IMR-90 (cell line): ENCODE measurements at regions not wholly inside any gene's neighbourhood (a gene's known extent, or its start where the extent isn't known, plus 50 kb on each side); places are given as distances from the start of the nearest gene placed in this dataset.

Experiments used
- ATAC-seq: fragments of 200-7000 bp; cut with Tn5 transposase; 2 replicates; pipeline ENCODE4 v1.9.1; 2020; ENCODE audit warnings: low read depth, mild to moderate bottlenecking, moderate library complexity
- BruUV-seq: library from RNA; stranded (reverse); fragments of 400-500 nt; replicated peaks from 2 replicates; lab custom pipeline; 2021; lab: Mats Ljungman, UMichigan
- CTCF ChIA-PET: fragments of 300-600 bp; formaldehyde crosslinking; extraction: SDS; loops from one replicate; lab custom pipeline; 2021; ENCODE audit warnings: antibody characterized with exemption; lab: Yijun Ruan, JAX
- POLR2A ChIA-PET: fragments of 300-600 bp; sonication (Branson Sonifier 250); formaldehyde crosslinking; loops from one replicate; lab custom pipeline; 2022; ENCODE audit warnings: antibody characterized with exemption; ENCODE audit not compliant: unreplicated experiment; lab: Charles Lee
- DNase-seq: peaks from one replicate; pipeline ENCODE4 v3.0.0; 2013
- H2AFZ ChIP-seq: replicated peaks from 2 replicates; pipeline ENCODE3; 2013; ENCODE audit warnings: low read length, mild to moderate bottlenecking; ENCODE audit not compliant: poor library complexity
- H2AK5ac ChIP-seq: 2 replicates; pipeline ENCODE4 v1.6.1; 2013; ENCODE audit warnings: low read depth, low read length, inconsistent platforms
- H2AK9ac ChIP-seq: replicated peaks from 2 replicates; pipeline ENCODE3; 2013; ENCODE audit warnings: mild to moderate bottlenecking, low read depth, low read length, moderate library complexity; ENCODE audit not compliant: poor library complexity
- H2BK120ac ChIP-seq: 2 replicates; pipeline ENCODE4 v1.6.1; 2013; ENCODE audit warnings: low read depth, low read length, inconsistent platforms
- H2BK15ac ChIP-seq: 3 replicates; pipeline ENCODE4 v1.6.1; 2013; ENCODE audit warnings: low read depth, low read length, inconsistent platforms
- H2BK20ac ChIP-seq: 2 replicates; pipeline ENCODE4 v1.6.1; 2013; ENCODE audit warnings: low read depth, mild to moderate bottlenecking, inconsistent platforms, low read length, moderate library complexity
- H2BK5ac ChIP-seq: 2 replicates; pipeline ENCODE4 v1.6.1; 2013; ENCODE audit warnings: mild to moderate bottlenecking, low read depth, low read length, inconsistent platforms; ENCODE audit not compliant: poor library complexity, severe bottlenecking
- H3K14ac ChIP-seq: replicated peaks from 2 replicates; pipeline ENCODE4 v1.6.1; 2013; ENCODE audit warnings: low read depth, low read length, inconsistent platforms
- H3K18ac ChIP-seq: 2 replicates; pipeline ENCODE4 v1.6.1; 2013; ENCODE audit warnings: low read depth, low read length, control low read depth
- H3K23ac ChIP-seq: 2 replicates; pipeline ENCODE4 v1.6.1; 2013; ENCODE audit warnings: low read depth, low read length, inconsistent platforms
- H3K27ac ChIP-seq: 2 replicates; pipeline ENCODE4 v1.5.1; 2013; ENCODE audit warnings: mild to moderate bottlenecking, control low read depth, low read length; ENCODE audit not compliant: insufficient read depth
- H3K27me3 ChIP-seq: 2 replicates; pipeline ENCODE4 v1.6.1; 2013; ENCODE audit warnings: low read length; ENCODE audit not compliant: control insufficient read depth, insufficient read depth
- H3K36me3 ChIP-seq: 2 replicates; pipeline ENCODE4 v1.6.1; 2013; ENCODE audit warnings: low read length, mixed read lengths; ENCODE audit not compliant: control insufficient read depth, insufficient read depth
- H3K4ac ChIP-seq: 2 replicates; pipeline ENCODE4 v1.6.1; 2013; ENCODE audit warnings: low read depth, low read length, inconsistent platforms
- H3K4me1 ChIP-seq: 2 replicates; pipeline ENCODE4 v1.6.1; 2013; ENCODE audit warnings: low read length, mixed read lengths; ENCODE audit not compliant: control insufficient read depth, insufficient read depth
- H3K4me2 ChIP-seq: 2 replicates; pipeline ENCODE4 v1.6.1; 2013; ENCODE audit warnings: low read depth, mild to moderate bottlenecking, control low read depth, low read length, moderate library complexity
- H3K4me3 ChIP-seq: 2 replicates; pipeline ENCODE4 v1.5.1; 2013; ENCODE audit warnings: low read depth, mild to moderate bottlenecking, control low read depth, low read length, moderate library complexity; ENCODE audit not compliant: insufficient read depth
- H3K56ac ChIP-seq: 2 replicates; pipeline ENCODE4 v1.6.1; 2013; ENCODE audit warnings: low read length, inconsistent platforms; ENCODE audit not compliant: insufficient read depth; ENCODE audit errors: extremely low read depth
- H3K79me1 ChIP-seq, 2 experiments: 2 replicates each; pipeline ENCODE4 v1.6.1; 2013; ENCODE audit warnings: low read length in 2 of 2, inconsistent platforms in 1 of 2, low read depth in 1 of 2
- H3K9ac ChIP-seq: 2 replicates; pipeline ENCODE4 v1.6.1; 2013; ENCODE audit warnings: low read depth, low read length, control low read depth
- H3K9me1 ChIP-seq: 2 replicates; pipeline ENCODE4 v1.6.1; 2013; ENCODE audit warnings: low read length, inconsistent platforms; ENCODE audit not compliant: insufficient read depth
- H3K9me3 ChIP-seq: 2 replicates; pipeline ENCODE4 v1.6.1; 2013; ENCODE audit warnings: low read length; ENCODE audit not compliant: control insufficient read depth, insufficient read depth
- H4K20me1 ChIP-seq: 2 replicates; pipeline ENCODE4 v1.6.1; 2013; ENCODE audit warnings: low read length, inconsistent platforms; ENCODE audit not compliant: insufficient read depth
- H4K5ac ChIP-seq: 2 replicates; pipeline ENCODE4 v1.6.1; 2013; ENCODE audit warnings: mild to moderate bottlenecking, low read depth, low read length, control low read depth
- H4K8ac ChIP-seq, 2 experiments: 2 replicates each; pipeline ENCODE4 v1.6.1; 2013; ENCODE audit warnings: low read depth in 2 of 2, low read length in 2 of 2, control low read depth in 1 of 2, inconsistent platforms in 1 of 2
- H4K91ac ChIP-seq: 2 replicates; pipeline ENCODE4 v1.6.1; 2013; ENCODE audit warnings: low read depth, low read length, inconsistent platforms; ENCODE audit not compliant: insufficient read depth
- MAZ ChIP-seq: IDR thresholded peaks from 2 replicates; pipeline ENCODE4 v1.6.1; 2012; ENCODE audit warnings: low read depth, mild to moderate bottlenecking, low read length, improper control_type of control experiment, moderate library complexity, borderline replicate concordance
- NFE2L2 ChIP-seq: fragments of 150-350 bp; IDR thresholded peaks from 2 replicates; pipeline ENCODE4 v1.6.1; 2016; ENCODE audit warnings: low read depth, mild to moderate bottlenecking, low read length
- WGBS, 2 experiments: methylation state at CpG; one replicate each; pipeline versions ENCODE4 v1.1.5 to v1.1.7; 2013; ENCODE audit warnings: missing lambda C conversion rate in 2 of 2; ENCODE audit not compliant: insufficient read length in 1 of 2; ENCODE audit errors: extremely low coverage in 2 of 2; 5-methylcytosine and 5-hydroxymethylcytosine counted together
- dilution Hi-C: fragments of 300-500 bp; cut with HindIII; formaldehyde crosslinking; loops from one replicate; pipeline ENCODE4 v1.14.3; 2018; ENCODE audit warnings: low sequenced_read_pairs; ENCODE audit not compliant: unreplicated experiment
- in situ Hi-C: fragments of 300-500 bp; cut with MboI; formaldehyde crosslinking; loops from 3 replicates; pipeline ENCODE4 v1.14.3; 2019; ENCODE audit warnings: low sequenced_read_pairs, inconsistent platforms, mixed read lengths
- intact Hi-C: fragments of 100-400 bp; cut with micrococcal nuclease; formaldehyde crosslinking; loops from 2 replicates; pipeline ENCODE4 v1.10.0; 2022

GRCh38 chr10:53700278-53700677 lies 927.7 kb upstream of the MBL2 start:
- ChIA-PET POLR2A (no interaction called here), CTCF (no interaction called here)
- no peak overlapping the region for H2BK15ac ChIP-seq
- no peak overlapping the region for H3K18ac ChIP-seq
- ATAC-seq, result no peak
- no peak overlapping the region for H2AFZ ChIP-seq
- WGBS, 2 experiments, result no CpG with 5 or more reads among the region's 6 CpGs
- no peaks in the 10 kb centered on the region for H3K4me1 ChIP-seq
- in situ Hi-C loops, result loop anchor here (5.0 kb wide), 1 partner anchor 88 kb away; no protein-coding TSS in a partner anchor
- no peak overlapping the region for H3K4ac ChIP-seq
- no peaks in the 10 kb centered on the region for H3K27me3 ChIP-seq
- H2AK5ac ChIP-seq, result no peak overlapping the region
- intact Hi-C loops, result no loop called here
- dilution Hi-C loops, result no loop called here
- H3K9me1 ChIP-seq, result no peaks in the 10 kb centered on the region
- no peak overlapping the region for H3K4me2 ChIP-seq
- no peaks in the 10 kb centered on the region for H4K20me1 ChIP-seq
- no peak overlapping the region for H2AK9ac ChIP-seq
- no peak overlapping the region for H4K5ac ChIP-seq
- no peak overlapping the region for H3K14ac ChIP-seq
- H4K91ac ChIP-seq, result no peak overlapping the region
- H2BK20ac ChIP-seq, result no peak overlapping the region
- no peak overlapping the region for H3K23ac ChIP-seq
- no peak overlapping the region for H2BK5ac ChIP-seq
- H2BK120ac ChIP-seq, result no peak overlapping the region
- no peak overlapping the region for H3K9ac ChIP-seq
- no peak for DNase-seq
- no peak overlapping the region for H3K4me3 ChIP-seq
- H3K36me3 ChIP-seq, result no peaks in the 10 kb centered on the region
- no TSS peak for BruUV-seq
- no peaks in the 10 kb centered on the region for H3K9me3 ChIP-seq
- H3K27ac ChIP-seq, result no peak overlapping the region
- no peak overlapping the region for H3K56ac ChIP-seq
- no peak for TF ChIP-seq MAZ
- no peak for TF ChIP-seq NFE2L2
- H3K79me1 ChIP-seq, result no peaks in the 10 kb centered on the region
- H4K8ac ChIP-seq, result no peak overlapping the region
